HG03066 (cell line): ENCODE measurements at regions not wholly inside any gene's neighbourhood (a gene's known extent, or its start where the extent isn't known, plus 50 kb on each side); places are given as distances from the start of the nearest gene placed in this dataset.

Experiments used
- ATAC-seq: cut with Tn5 transposase; IDR thresholded peaks from one replicate; pipeline ENCODE4 v1.9.1; 2021; ENCODE audit warnings: low read depth; ENCODE audit not compliant: unreplicated experiment

- no peak for ATAC-seq
These were observed 271.1 kb upstream of the CHD6 start for GRCh38 chr20:41889126-41889843.

GRCh38 chr20:41888434-41888833, 270.3 kb upstream of the CHD6 start:
- ATAC-seq = no peak

- no peak for ATAC-seq
These were observed 269.3 kb upstream of the CHD6 start for GRCh38 chr20:41887500-41887899.

DNA sequence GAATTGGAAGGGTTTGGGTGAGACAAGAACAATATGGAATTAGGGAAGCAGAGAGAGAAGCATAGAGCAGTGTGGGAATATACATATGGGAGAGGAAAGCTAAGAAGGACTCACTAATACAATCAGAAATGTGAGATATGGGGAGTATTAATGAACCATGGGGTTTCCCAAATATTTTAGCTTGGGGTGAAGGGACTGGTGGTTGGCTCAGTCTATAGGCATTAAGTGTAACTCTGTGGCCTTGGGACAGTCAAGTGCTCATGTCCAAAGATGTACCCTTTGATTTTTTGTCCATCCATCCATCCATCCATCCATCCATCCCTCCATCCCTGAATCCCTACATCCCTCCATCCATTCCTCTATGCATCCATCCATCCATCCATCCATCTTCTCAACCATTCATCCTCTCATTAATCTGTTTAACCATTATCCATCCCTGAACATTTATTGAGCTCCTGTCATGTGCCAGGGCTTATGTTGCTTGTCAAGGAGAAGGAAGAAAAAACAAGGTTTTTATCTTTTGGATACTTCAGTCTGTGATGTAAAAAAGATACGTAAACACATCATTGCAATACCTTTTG, 263.4 kb upstream of the CHD6 start:
- ATAC-seq = no peak

- ATAC-seq = no peak
These were observed 260.9 kb upstream of the CHD6 start for GRCh38 chr20:41879123-41879522.

GRCh38 chr20:41877911-41878310, 259.7 kb upstream of the CHD6 start:
- ATAC-seq = no peak

DNA sequence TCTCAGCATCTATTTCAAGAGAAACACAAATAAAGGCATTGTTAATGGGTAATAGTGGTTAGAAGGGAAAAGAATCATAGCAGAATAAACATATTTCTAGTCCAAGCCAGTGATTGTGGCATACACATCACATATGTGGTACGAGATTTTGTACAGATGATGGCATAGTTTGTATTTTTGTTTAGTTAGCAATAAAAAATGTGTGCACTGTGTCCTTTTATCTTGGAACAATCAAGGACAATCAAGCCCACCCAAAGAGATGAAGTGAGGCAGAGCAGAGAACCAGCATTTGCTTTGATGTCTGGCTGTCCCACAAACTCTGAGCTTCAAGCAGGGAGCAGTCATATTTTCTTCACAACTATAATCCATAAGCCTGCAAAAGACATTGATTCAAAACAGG, 256.5 kb upstream of the CHD6 start:
- ATAC-seq = no peak

DNA sequence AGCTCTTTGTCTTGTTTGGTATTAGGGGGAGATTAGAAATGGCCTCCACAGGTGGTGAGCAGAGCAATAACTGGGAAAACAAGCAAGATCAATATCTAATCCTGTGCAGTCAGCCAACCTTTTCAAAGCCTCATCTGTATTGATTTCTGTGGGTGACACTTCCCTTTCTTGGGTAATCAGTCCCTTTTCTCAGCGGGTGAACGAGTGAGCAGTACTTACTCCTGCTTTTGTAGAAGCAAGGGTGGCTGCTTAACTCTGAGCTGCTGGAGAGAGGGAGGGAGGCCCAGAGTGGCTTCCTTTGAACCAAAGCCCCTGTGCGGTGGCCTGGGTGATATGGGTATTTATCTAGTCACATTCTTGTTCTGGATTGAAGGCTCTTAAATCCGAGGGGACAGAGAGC, 254.8 kb upstream of the CHD6 start:
- ATAC-seq = no peak

- no peak for ATAC-seq
These were observed 252.8 kb upstream of the CHD6 start for GRCh38 chr20:41870869-41871462.

- ATAC-seq = no peak
These were observed 251.1 kb upstream of the CHD6 start for GRCh38 chr20:41869261-41869660.

GRCh38 chr20:41865938-41866337, 247.8 kb upstream of the CHD6 start:
- no peak for ATAC-seq

DNA sequence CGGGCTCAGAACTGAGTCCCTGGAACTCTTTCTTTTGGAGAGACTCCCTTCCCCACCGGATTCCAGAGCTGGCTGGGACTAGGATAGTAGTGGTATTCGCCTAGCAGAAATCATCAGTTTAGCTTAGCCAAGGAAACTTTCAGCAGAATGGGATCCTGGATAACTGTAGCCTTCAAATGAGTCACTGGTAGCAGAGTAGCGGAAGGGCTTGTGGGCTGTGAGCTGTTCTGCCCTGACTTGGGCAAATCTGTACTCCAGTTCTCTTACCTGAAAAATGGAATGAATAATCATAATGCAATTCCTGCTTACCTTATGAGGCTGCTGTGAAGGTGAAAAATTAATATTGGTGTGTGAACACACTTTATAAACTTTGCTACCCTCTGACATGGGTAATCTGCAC, 244.3 kb upstream of the CHD6 start:
- no peak for ATAC-seq

DNA sequence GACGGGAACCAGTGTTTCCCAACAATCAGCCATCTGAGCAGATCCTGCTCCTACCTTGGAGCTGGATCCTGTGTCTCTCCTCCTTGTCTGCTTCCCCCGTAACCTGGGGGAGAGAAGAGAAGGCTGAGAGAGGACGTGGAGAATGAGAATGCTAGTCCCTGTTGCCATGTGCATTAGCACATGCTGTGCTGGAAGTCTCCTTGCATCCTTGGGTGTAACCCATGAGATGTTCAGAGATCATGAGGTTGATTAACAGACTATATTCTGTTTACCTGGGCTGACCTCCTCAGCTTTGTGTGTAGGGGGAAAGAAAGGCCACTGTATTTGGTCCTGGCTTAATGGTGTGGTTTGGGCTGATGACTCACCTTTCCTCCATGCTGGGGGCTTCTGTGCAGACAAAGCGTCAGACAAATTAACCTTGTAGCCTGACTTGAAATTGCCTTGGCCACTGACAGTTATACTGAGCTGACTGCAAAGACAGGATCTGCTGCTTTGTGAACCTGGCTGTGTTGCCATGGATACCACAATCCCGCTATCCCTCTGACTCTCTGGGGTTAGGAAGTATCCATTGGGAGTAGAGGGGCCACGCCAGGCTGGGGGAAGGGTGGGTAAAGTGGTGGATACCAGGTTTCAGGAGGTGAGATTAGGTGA, 243.7 kb upstream of the CHD6 start:
- no peak for ATAC-seq

- no peak for ATAC-seq
These were observed 236.6 kb upstream of the CHD6 start for GRCh38 chr20:41854765-41855164.

- ATAC-seq = no peak
These were observed 235.6 kb upstream of the CHD6 start for GRCh38 chr20:41853806-41854205.

DNA sequence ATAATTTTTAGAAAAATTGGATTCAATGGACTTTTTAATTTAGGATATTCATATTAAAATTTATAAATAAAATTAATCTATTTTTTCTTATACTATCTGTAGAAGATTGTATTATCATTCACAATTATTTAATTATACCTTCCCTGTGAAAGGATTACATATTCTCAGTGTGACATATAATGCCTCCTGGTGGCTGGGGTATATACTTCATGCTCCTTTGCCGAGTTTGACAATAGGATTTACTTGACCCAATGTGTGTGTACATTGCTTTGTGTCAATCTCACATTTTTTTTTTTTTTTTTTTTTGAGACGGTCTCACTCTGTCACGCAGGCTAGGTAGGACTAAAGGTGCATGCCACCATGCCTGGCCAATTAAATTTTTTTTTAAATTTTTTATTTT, 230.0 kb upstream of the CHD6 start:
- no peak for ATAC-seq

DNA sequence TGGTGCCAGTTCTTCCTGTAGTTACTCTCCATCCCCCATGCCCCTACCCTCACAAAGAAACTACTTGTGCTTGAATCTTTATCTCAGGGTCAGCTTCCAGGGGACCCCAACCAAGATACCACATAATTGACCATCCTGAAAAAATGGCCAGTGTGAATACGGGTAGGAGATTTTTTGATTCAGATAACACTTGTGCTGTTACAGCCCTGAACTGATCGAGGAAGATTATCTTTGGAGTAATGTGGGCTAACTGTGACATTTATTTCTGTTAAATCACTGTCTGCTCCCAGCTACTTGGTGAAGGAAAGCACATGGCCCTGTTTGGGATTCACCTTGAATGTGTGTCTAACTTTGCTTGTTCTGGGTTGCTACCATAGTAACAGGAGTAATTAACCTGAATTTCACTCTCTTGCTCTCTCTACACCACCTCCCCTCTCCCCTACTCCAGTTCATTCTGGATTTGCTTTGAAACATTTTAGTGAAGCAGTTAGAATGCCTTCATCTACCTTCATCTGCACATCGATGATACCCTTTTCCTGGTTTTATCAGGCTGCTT, 219.6 kb upstream of the CHD6 start:
- no peak for ATAC-seq

DNA sequence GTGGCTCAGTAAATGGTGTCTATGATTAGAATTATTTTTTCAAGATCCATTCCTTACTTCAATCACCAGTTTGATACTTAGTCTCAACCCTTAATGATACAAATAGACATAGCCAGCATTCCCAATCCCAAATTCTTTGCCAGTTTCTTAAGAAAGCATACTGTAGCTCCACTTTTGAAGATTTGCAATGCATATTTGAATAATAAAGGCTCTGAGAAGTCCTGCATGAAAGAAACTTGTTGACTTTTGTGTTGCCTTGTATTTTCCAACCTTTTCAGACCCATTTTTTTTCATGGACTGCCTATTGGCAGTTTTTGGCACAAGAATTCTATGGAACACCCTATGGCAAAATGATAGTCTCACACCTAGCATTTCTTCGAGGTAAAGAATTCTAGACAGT, 215.6 kb upstream of the CHD6 start:
- ATAC-seq = no peak

DNA sequence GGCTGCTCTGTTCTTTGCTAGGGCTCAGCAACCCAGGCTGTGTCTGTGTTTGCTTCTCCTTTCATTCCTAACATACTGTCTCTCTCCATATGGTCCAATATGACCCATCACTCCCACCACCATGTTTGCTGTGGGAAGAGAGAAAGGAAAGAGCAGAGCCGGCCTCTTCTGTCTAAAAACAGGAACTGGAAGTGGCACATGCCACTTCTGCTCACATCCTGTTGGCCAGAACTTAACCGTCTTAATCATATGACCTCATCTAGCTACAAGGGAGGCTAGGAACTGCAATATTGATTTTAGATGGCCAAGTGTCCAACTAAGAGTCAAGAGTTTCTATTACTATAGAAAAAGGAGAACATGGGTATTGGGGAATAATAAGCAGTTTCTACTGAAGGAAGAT, 212.5 kb upstream of the CHD6 start:
- ATAC-seq = no peak

DNA sequence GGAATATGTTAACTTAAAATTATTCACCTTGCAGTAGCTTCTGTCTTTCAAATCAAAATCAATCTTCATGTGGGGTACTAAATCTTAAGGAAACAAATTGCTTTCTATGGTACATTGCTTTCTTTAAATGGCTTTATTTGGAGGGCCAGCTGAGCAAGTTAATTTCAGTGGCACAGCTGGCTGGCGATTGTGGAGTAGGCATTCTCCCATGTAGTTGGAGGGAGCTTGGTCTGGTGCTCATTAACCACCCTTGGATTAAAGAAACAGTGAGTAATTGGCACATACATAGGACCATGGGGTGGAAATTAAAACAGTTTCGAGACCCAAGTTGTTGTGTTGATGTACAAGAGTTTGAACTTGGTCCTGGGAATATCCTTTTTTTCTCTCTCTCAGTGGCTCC, 201.3 kb upstream of the CHD6 start:
- ATAC-seq = no peak

DNA sequence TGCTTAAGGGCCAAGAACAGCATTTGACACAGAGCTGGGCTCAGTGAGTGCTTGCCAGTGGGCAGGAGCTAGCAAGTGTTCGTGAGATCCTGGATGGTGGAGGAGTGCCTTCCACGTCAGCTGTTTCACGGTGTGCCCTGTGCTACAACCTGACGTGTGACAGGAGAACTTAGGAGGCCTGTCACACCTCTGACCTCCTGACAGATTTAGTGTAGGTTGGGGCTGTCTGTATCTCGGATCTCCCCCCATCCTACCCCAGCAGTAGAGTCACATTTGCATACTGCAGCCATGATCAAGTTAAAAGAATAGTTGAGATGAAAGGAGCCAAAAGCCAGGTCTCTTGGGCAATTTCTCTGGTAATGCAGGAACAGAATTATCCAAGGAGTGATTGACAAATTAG, 200.8 kb upstream of the CHD6 start:
- ATAC-seq = no peak
